Nephron (organoid): ENCODE measurements at regions not wholly inside any gene's neighbourhood (a gene's known extent, or its start where the extent isn't known, plus 50 kb on each side); places are given as distances from the start of the nearest gene placed in this dataset.
"Not testable (repeated sequence)": the region's sequence is repeated elsewhere in the genome, so short reads cannot be mapped to it uniquely, and the experiment has no call there.

Source experiments
- H3K27ac Mint-ChIP-seq, 3 experiments: 2 replicates each; pipeline ENCODE4 v1.8.0; 2020; ENCODE audit warnings: mixed read lengths in 3 of 3, mild to moderate bottlenecking in 2 of 3, moderate library complexity in 1 of 3
- H3K27me3 Mint-ChIP-seq: 2 replicates; pipeline ENCODE4 v1.8.0; 2021; ENCODE audit warnings: low read depth, mild to moderate bottlenecking, moderate library complexity, mixed read lengths
- H3K36me3 Mint-ChIP-seq: 2 replicates; pipeline ENCODE4 v1.8.0; 2020; ENCODE audit warnings: low read depth, mixed read lengths
- H3K4me1 Mint-ChIP-seq: 2 replicates; pipeline ENCODE4 v1.8.0; 2020; ENCODE audit warnings: mixed read lengths
- H3K4me3 Mint-ChIP-seq, 3 experiments: 2 replicates each; pipeline ENCODE4 v1.8.0; 2020; ENCODE audit warnings: mild to moderate bottlenecking in 3 of 3, mixed read lengths in 3 of 3, moderate library complexity in 2 of 3
- H3K9me3 Mint-ChIP-seq: 2 replicates; pipeline ENCODE4 v1.8.0; 2020; ENCODE audit warnings: mixed read lengths
- CTCF ChIP-seq, 3 experiments: fragments of 200-600 bp; sonication (generic); IDR thresholded peaks; one replicate each; pipeline ENCODE4 v1.5.0; 2021; ENCODE audit warnings: antibody characterized with exemption in 3 of 3; ENCODE audit not compliant: unreplicated experiment in 3 of 3

GRCh38 chrX:40788698-40789097 is 53.4 kb upstream of the MED14 start:
- H3K36me3 Mint-ChIP-seq, H3K4me3 Mint-ChIP-seq, H3K27me3 Mint-ChIP-seq, H3K4me1 Mint-ChIP-seq, H3K27ac Mint-ChIP-seq: not testable (repeated sequence)
- H3K9me3 Mint-ChIP-seq: peaks cover 12% of the 10 kb centered on the region

- no peak overlapping the region for H3K4me3 Mint-ChIP-seq
- no peak overlapping the region for H3K27ac Mint-ChIP-seq
- no peak for TF ChIP-seq CTCF (IDR thresholded peaks at IDR 0.05; ENCODE audit: unreplicated experiment in 3 of 3)
- H3K27me3 Mint-ChIP-seq: no peaks in the 10 kb centered on the region
- H3K4me1 Mint-ChIP-seq: peaks cover 7% of the 10 kb centered on the region
- H3K36me3 Mint-ChIP-seq: no peaks in the 10 kb centered on the region
- peaks cover 25% of the 10 kb centered on the region for H3K9me3 Mint-ChIP-seq
Observed at GRCh38 chrX:40792433-40792832, 57.1 kb upstream of the MED14 start.

- not testable (repeated sequence) for H3K4me3 Mint-ChIP-seq
Observed at GRCh38 chrX:40794829-40795130, 59.4 kb upstream of the MED14 start.

GRCh38 chrX:40799745-40800144 is 64.4 kb upstream of the MED14 start:
- not testable (repeated sequence) for H3K36me3 Mint-ChIP-seq, H3K4me1 Mint-ChIP-seq, H3K27me3 Mint-ChIP-seq, H3K4me3 Mint-ChIP-seq, H3K27ac Mint-ChIP-seq
- H3K9me3 Mint-ChIP-seq: peaks cover 33% of the 10 kb centered on the region

More at GRCh38 chrX:40794829-40795130, 59.4 kb upstream of the MED14 start:
- H3K36me3 Mint-ChIP-seq, H3K27me3 Mint-ChIP-seq, H3K4me1 Mint-ChIP-seq: not testable (repeated sequence)
- Mint-ChIP-seq H3K9me3 (peaks cover 37% of the 10 kb centered on the region), H3K27ac (peak overlapping the region in 2 of 3 experiments; percentile 83 to 86)

- no peak overlapping the region for H3K4me3 Mint-ChIP-seq
- no peak overlapping the region for H3K27ac Mint-ChIP-seq
- no peaks in the 10 kb centered on the region for H3K36me3 Mint-ChIP-seq
- H3K4me1 Mint-ChIP-seq: no peaks in the 10 kb centered on the region
- TF ChIP-seq CTCF (IDR thresholded peaks at IDR 0.05; ENCODE audit: unreplicated experiment in 3 of 3): no peak
- H3K27me3 Mint-ChIP-seq: no peaks in the 10 kb centered on the region
- H3K9me3 Mint-ChIP-seq: peaks cover 4% of the 10 kb centered on the region
Observed at GRCh38 chrX:40805404-40805803, 70.1 kb upstream of the MED14 start.

GRCh38 chrX:40806513-40807220 is 71.3 kb upstream of the MED14 start:
- Mint-ChIP-seq H3K27ac (no peak overlapping the region), H3K27me3 (no peaks in the 10 kb centered on the region), H3K36me3 (no peaks in the 10 kb centered on the region), H3K4me3 (no peak overlapping the region), H3K4me1 (no peaks in the 10 kb centered on the region), H3K9me3 (peaks cover 4% of the 10 kb centered on the region)
- no peak for TF ChIP-seq CTCF (IDR thresholded peaks at IDR 0.05; ENCODE audit: unreplicated experiment in 3 of 3)

- Mint-ChIP-seq H3K36me3 (no peaks in the 10 kb centered on the region), H3K4me1 (no peaks in the 10 kb centered on the region), H3K27me3 (no peaks in the 10 kb centered on the region), H3K27ac (no peak overlapping the region), H3K4me3 (no peak overlapping the region), H3K9me3 (peaks cover 4% of the 10 kb centered on the region)
- no peak for TF ChIP-seq CTCF (IDR thresholded peaks at IDR 0.05; ENCODE audit: unreplicated experiment in 3 of 3)
Observed at GRCh38 chrX:40807384-40807783, 72.0 kb upstream of the MED14 start.
